Kidney epithelial cell (primary cell): ENCODE measurements at regions not wholly inside any gene's neighbourhood (a gene's known extent, or its start where the extent isn't known, plus 50 kb on each side); places are given as distances from the start of the nearest gene placed in this dataset.

Experiments used
- DNase-seq: peaks from one replicate; pipeline ENCODE4 v3.0.0-alpha.2; 2010; ENCODE audit warnings: low read depth
- H3K27me3 ChIP-seq: 2 replicates; pipeline ENCODE4 v1.6.0; 2011; ENCODE audit warnings: low read length; ENCODE audit not compliant: control insufficient read depth, insufficient read depth
- H3K36me3 ChIP-seq: 2 replicates; pipeline ENCODE4 v1.5.1; 2011; ENCODE audit warnings: low read length; ENCODE audit not compliant: control insufficient read depth, insufficient read depth
- H3K4me3 ChIP-seq: 2 replicates; pipeline ENCODE4 v1.5.1; 2011; ENCODE audit warnings: low read depth, mild to moderate bottlenecking, control low read depth, low read length
- CTCF ChIP-seq: IDR thresholded peaks from 2 replicates; pipeline ENCODE4 v1.5.1; 2011; ENCODE audit warnings: mild to moderate bottlenecking, moderate library complexity, low read length, control low read depth, inconsistent platforms; ENCODE audit not compliant: insufficient read depth, poor library complexity, severe bottlenecking

GRCh38 chr4:164575861-164576260 is 178.1 kb upstream of the SMIM31 start:
- Histone ChIP-seq H3K27me3 (no peaks in the 10 kb centered on the region), H3K36me3 (no peaks in the 10 kb centered on the region), H3K4me3 (no peak overlapping the region)
- DNase-seq: no peak
- TF ChIP-seq CTCF: no peak

GRCh38 chr4:164579270-164579942 is 174.5 kb upstream of the SMIM31 start:
- Histone ChIP-seq H3K27me3 (no peaks in the 10 kb centered on the region), H3K36me3 (no peaks in the 10 kb centered on the region), H3K4me3 (no peak overlapping the region)
- DNase-seq: no peak
- TF ChIP-seq CTCF: no peak

- no peaks in the 10 kb centered on the region for H3K27me3 ChIP-seq
- TF ChIP-seq CTCF: no peak
- no peak overlapping the region for H3K4me3 ChIP-seq
- DNase-seq: no peak
- no peaks in the 10 kb centered on the region for H3K36me3 ChIP-seq
These were observed 162.3 kb upstream of the SMIM31 start for GRCh38 chr4:164591666-164592065.

- no peak for TF ChIP-seq CTCF
These were observed 158.2 kb upstream of the SMIM31 start for GRCh38 chr4:164595751-164596150.

GRCh38 chr4:164596318-164596878 is 157.5 kb upstream of the SMIM31 start:
- TF ChIP-seq CTCF: no peak
- H3K36me3 ChIP-seq: no peaks in the 10 kb centered on the region
- DNase-seq: no peak

More at GRCh38 chr4:164595751-164596150, 158.2 kb upstream of the SMIM31 start:
- DNase-seq: no peak
- H3K27me3 ChIP-seq: no peaks in the 10 kb centered on the region
- H3K4me3 ChIP-seq: no peak overlapping the region
- H3K36me3 ChIP-seq: no peaks in the 10 kb centered on the region

GRCh38 chr4:164596927-164597326 is 157.0 kb upstream of the SMIM31 start:
- DNase-seq: no peak
- Histone ChIP-seq H3K4me3 (no peak overlapping the region), H3K27me3 (no peaks in the 10 kb centered on the region), H3K36me3 (no peaks in the 10 kb centered on the region)
- no peak for TF ChIP-seq CTCF

More at GRCh38 chr4:164596318-164596878, 157.5 kb upstream of the SMIM31 start:
- Histone ChIP-seq H3K27me3 (no peaks in the 10 kb centered on the region), H3K4me3 (no peak overlapping the region)
